Fibroblast of peridontal ligament (primary cell): ENCODE measurements at regions not wholly inside any gene's neighbourhood (a gene's known extent, or its start where the extent isn't known, plus 50 kb on each side); places are given as distances from the start of the nearest gene placed in this dataset.
A peak's percentile ranks its signal among the peaks of the same experiment; 100 is the strongest.

Experiments
- DNase-seq: peaks from one replicate; pipeline ENCODE4 v3.0.0-alpha.2; 2010; ENCODE audit errors: extremely low read depth

GRCh38 chr4:170305627-170306026, 215.9 kb upstream of the AADAT start:
- DNase-seq: peak; percentile 33

- no peak for DNase-seq
Measured at GRCh38 chr4:170281027-170281426, 191.3 kb upstream of the AADAT start.

GRCh38 chr4:170278460-170278859, 188.7 kb upstream of the AADAT start:
- no peak for DNase-seq

GRCh38 chr4:170274616-170275015, 184.9 kb upstream of the AADAT start:
- no peak for DNase-seq

GRCh38 chr4:170272959-170273358, 183.2 kb upstream of the AADAT start:
- DNase-seq: no peak

- DNase-seq: no peak
Measured at GRCh38 chr4:170271723-170272122, 182.0 kb upstream of the AADAT start.

GRCh38 chr4:170270628-170271027, 180.9 kb upstream of the AADAT start:
- no peak for DNase-seq

GRCh38 chr4:170269950-170270349, 180.2 kb upstream of the AADAT start:
- DNase-seq: no peak

GRCh38 chr4:170259631-170260153, 169.9 kb upstream of the AADAT start:
- DNase-seq: peak; percentile 98

GRCh38 chr4:170256807-170257206, 167.1 kb upstream of the AADAT start:
- no peak for DNase-seq

- peak; percentile 25 for DNase-seq
Measured at GRCh38 chr4:170248576-170248975, 158.8 kb upstream of the AADAT start.

- no peak for DNase-seq
Measured at GRCh38 chr4:170248029-170248428, 158.3 kb upstream of the AADAT start.

- no peak for DNase-seq
Measured at GRCh38 chr4:170247596-170247995, 157.8 kb upstream of the AADAT start.

GRCh38 chr4:170243662-170244288, 154.0 kb upstream of the AADAT start:
- DNase-seq: no peak

- DNase-seq: no peak
Measured at GRCh38 chr4:170242471-170242870, 152.7 kb upstream of the AADAT start.

GRCh38 chr4:170234800-170235199, 145.0 kb upstream of the AADAT start:
- DNase-seq: no peak

GRCh38 chr4:170231377-170231776, 141.6 kb upstream of the AADAT start:
- DNase-seq: no peak

GRCh38 chr4:170230242-170230641, 140.5 kb upstream of the AADAT start:
- DNase-seq: no peak

GRCh38 chr4:170229006-170229405, 139.2 kb upstream of the AADAT start:
- DNase-seq: no peak

- DNase-seq: no peak
Measured at GRCh38 chr4:170227928-170228327, 138.2 kb upstream of the AADAT start.

GRCh38 chr4:170226288-170226687, 136.5 kb upstream of the AADAT start:
- DNase-seq: no peak

GRCh38 chr4:170214731-170215130, 125.0 kb upstream of the AADAT start:
- no peak for DNase-seq

GRCh38 chr4:170214101-170214500, 124.3 kb upstream of the AADAT start:
- no peak for DNase-seq

GRCh38 chr4:170202721-170203120, 113.0 kb upstream of the AADAT start:
- DNase-seq: no peak
